Endodermal cell (in vitro differentiated cells): ENCODE measurements at regions not wholly inside any gene's neighbourhood (a gene's known extent, or its start where the extent isn't known, plus 50 kb on each side); places are given as distances from the start of the nearest gene placed in this dataset.
"Not testable (repeated sequence)": the region's sequence is repeated elsewhere in the genome, so short reads cannot be mapped to it uniquely, and the experiment has no call there.

Source experiments
- DNase-seq: peaks from one replicate; pipeline ENCODE4 v3.0.0-alpha.2; 2017
- H3K27ac ChIP-seq: 2 replicates; pipeline ENCODE4 v1.5.1; 2013; ENCODE audit warnings: mild to moderate bottlenecking, low read depth, low read length, moderate library complexity
- H3K27me3 ChIP-seq: 2 replicates; pipeline ENCODE4 v1.6.1; 2013; ENCODE audit warnings: mild to moderate bottlenecking, low read length, moderate library complexity; ENCODE audit not compliant: insufficient read depth, control insufficient read depth, poor library complexity, severe bottlenecking
- H3K36me3 ChIP-seq: 2 replicates; pipeline ENCODE4 v1.7.0; 2013; ENCODE audit warnings: mild to moderate bottlenecking, low read length, moderate library complexity; ENCODE audit not compliant: control insufficient read depth, insufficient read depth
- H3K4me1 ChIP-seq: one replicate; pipeline ENCODE4 v1.7.0; 2013; ENCODE audit warnings: low read length; ENCODE audit not compliant: control insufficient read depth, insufficient read depth
- H3K4me3 ChIP-seq: 2 replicates; pipeline ENCODE4 v1.5.1; 2013; ENCODE audit warnings: mild to moderate bottlenecking, low read length, moderate library complexity
- H3K9ac ChIP-seq: 2 replicates; pipeline ENCODE4 v1.6.1; 2013; ENCODE audit warnings: mild to moderate bottlenecking, low read length, moderate library complexity; ENCODE audit not compliant: poor library complexity, severe bottlenecking; ENCODE audit errors: extremely low read depth
- H3K9me3 ChIP-seq: 2 replicates; pipeline ENCODE4 v1.6.1; 2013; ENCODE audit warnings: mild to moderate bottlenecking, low read length, moderate library complexity; ENCODE audit not compliant: control insufficient read depth
- H3K27ac Mint-ChIP-seq: 2 replicates; pipeline ENCODE4 v1.8.0; 2020; ENCODE audit warnings: mixed read lengths
- H3K27me3 Mint-ChIP-seq: 2 replicates; pipeline ENCODE4 v1.8.0; 2021; ENCODE audit warnings: mild to moderate bottlenecking, mixed read lengths; ENCODE audit not compliant: insufficient read depth
- H3K36me3 Mint-ChIP-seq: 2 replicates; pipeline ENCODE4 v1.8.0; 2020; ENCODE audit warnings: low read depth, mixed read lengths
- H3K4me1 Mint-ChIP-seq: 2 replicates; pipeline ENCODE4 v1.8.0; 2020; ENCODE audit warnings: mixed read lengths
- H3K4me3 Mint-ChIP-seq: 2 replicates; pipeline ENCODE4 v1.8.0; 2020; ENCODE audit warnings: mild to moderate bottlenecking, moderate library complexity, mixed read lengths
- H3K9me3 Mint-ChIP-seq: 2 replicates; pipeline ENCODE4 v1.8.0; 2020; ENCODE audit warnings: mild to moderate bottlenecking, mixed read lengths
- CTCF ChIP-seq: fragments of 200-600 bp; sonication (generic); conservative IDR thresholded peaks from 2 replicates; pipeline ENCODE4 v1.5.0; 2021; ENCODE audit warnings: antibody characterized with exemption, mild to moderate bottlenecking
- WGBS, 2 experiments: methylation state at CpG; one replicate each; pipeline versions ENCODE4 v1.1.5 to v1.1.7; 2013; ENCODE audit warnings: missing lambda C conversion rate in 2 of 2, mixed read lengths in 1 of 2; ENCODE audit not compliant: insufficient coverage in 1 of 2, insufficient read length in 1 of 2; 5-methylcytosine and 5-hydroxymethylcytosine counted together

GRCh38 chr15:22224241-22224671, 143.9 kb downstream of the OR4M2 start:
- no peaks in the 10 kb centered on the region for H3K27me3 ChIP-seq
- H3K27ac Mint-ChIP-seq = no peak overlapping the region
- peaks cover 17% of the 10 kb centered on the region for H3K36me3 Mint-ChIP-seq
- no peak overlapping the region for H3K4me3 ChIP-seq
- no peak overlapping the region for H3K4me3 Mint-ChIP-seq
- no peak overlapping the region for H3K27ac ChIP-seq
- no peak overlapping the region for H3K9ac ChIP-seq
- H3K4me1 ChIP-seq = no peaks in the 10 kb centered on the region
- no peak for TF ChIP-seq CTCF
- no peaks in the 10 kb centered on the region for H3K4me1 Mint-ChIP-seq
- no peaks in the 10 kb centered on the region for H3K27me3 Mint-ChIP-seq
- peaks cover 84% of the 10 kb centered on the region for H3K9me3 Mint-ChIP-seq
- DNase-seq = no peak
- H3K9me3 ChIP-seq = peaks cover 69% of the 10 kb centered on the region
- no peaks in the 10 kb centered on the region for H3K36me3 ChIP-seq
- WGBS, 2 experiments = 75 to 80% methylated on average over 5 to 9 of the region's 9 CpGs

- WGBS, 2 experiments = 79 to 87% methylated on average over 7 of the region's 7 CpGs
- peaks cover 76% of the 10 kb centered on the region for H3K9me3 ChIP-seq
These were observed 144.6 kb downstream of the OR4M2 start for GRCh38 chr15:22224961-22225360.

GRCh38 chr15:22226034-22226790, 145.9 kb downstream of the OR4M2 start:
- H3K9me3 ChIP-seq = peaks cover 89% of the 10 kb centered on the region
- no peaks in the 10 kb centered on the region for H3K27me3 ChIP-seq
- H3K4me1 ChIP-seq = no peaks in the 10 kb centered on the region
- H3K4me3 ChIP-seq = no peak overlapping the region
- no peak overlapping the region for H3K27ac ChIP-seq
- H3K36me3 ChIP-seq = no peaks in the 10 kb centered on the region
- no peak for TF ChIP-seq CTCF
- H3K9me3 Mint-ChIP-seq = peaks cover 98% of the 10 kb centered on the region
- H3K27me3 Mint-ChIP-seq = no peaks in the 10 kb centered on the region
- H3K9ac ChIP-seq = no peak overlapping the region
- 57 to 70% methylated on average over 11 to 12 of the region's 12 CpGs for WGBS, 2 experiments
- no peak for DNase-seq
- H3K27ac Mint-ChIP-seq = no peak overlapping the region
- H3K36me3 Mint-ChIP-seq = peaks cover 17% of the 10 kb centered on the region
- H3K4me3 Mint-ChIP-seq = no peak overlapping the region
- H3K4me1 Mint-ChIP-seq = no peaks in the 10 kb centered on the region

More at GRCh38 chr15:22224961-22225360, 144.6 kb downstream of the OR4M2 start:
- peaks cover 17% of the 10 kb centered on the region for H3K36me3 Mint-ChIP-seq
- not testable (repeated sequence) for DNase-seq, H3K4me1 ChIP-seq, H3K27me3 ChIP-seq, H3K27ac Mint-ChIP-seq, H3K27me3 Mint-ChIP-seq, H3K4me3 Mint-ChIP-seq, H3K9ac ChIP-seq, H3K4me3 ChIP-seq, H3K36me3 ChIP-seq, H3K4me1 Mint-ChIP-seq, H3K27ac ChIP-seq
- peaks cover 90% of the 10 kb centered on the region for H3K9me3 Mint-ChIP-seq
